Kidney (tissue), 13 donors: ENCODE measurements at regions not wholly inside any gene's neighbourhood (a gene's known extent, or its start where the extent isn't known, plus 50 kb on each side); places are given as distances from the start of the nearest gene placed in this dataset.

Experiments
- DNase-seq, 5 donors: peaks; one replicate each; pipeline ENCODE4 v3.0.0-alpha.2; 2013 to 2020
- FAIRE-seq: peaks from 2 replicates; lab custom pipeline; 2012; peaks lifted over from hg19 to GRCh38; lab: Jason Lieb, UNC
- H3K27ac ChIP-seq, 2 donors: one replicate each; pipeline ENCODE4 v1.7.0; 2013; ENCODE audit warnings: low read depth in 2 of 2, low read length in 2 of 2, inconsistent platforms in 1 of 2
- H3K27me3 ChIP-seq: one replicate; pipeline ENCODE4 v1.7.1; 2013; ENCODE audit warnings: low read length, inconsistent platforms; ENCODE audit not compliant: control insufficient read depth, insufficient read depth
- H3K36me3 ChIP-seq, 3 donors: one replicate each; pipeline versions ENCODE4 v1.7.0 to v1.7.1; 2013; ENCODE audit warnings: low read length in 3 of 3, control low read depth in 1 of 3, inconsistent platforms in 1 of 3; ENCODE audit not compliant: insufficient read depth in 3 of 3, control insufficient read depth in 2 of 3
- H3K4me1 ChIP-seq, 3 donors: one replicate each; pipeline versions ENCODE4 v1.7.0 to v1.7.1; 2013; ENCODE audit warnings: low read length in 3 of 3, inconsistent platforms in 1 of 3, low read depth in 1 of 3; ENCODE audit not compliant: control insufficient read depth in 2 of 3, insufficient read depth in 2 of 3
- H3K4me3 ChIP-seq, 3 donors: one replicate each; pipeline versions ENCODE4 v1.7.0 to v1.8.1; 2013; ENCODE audit warnings: low read length in 3 of 3, control low read depth in 1 of 3, inconsistent platforms in 1 of 3
- H3K9ac ChIP-seq, 3 donors: one replicate each; pipeline versions ENCODE4 v1.7.0 to v1.7.1; 2013; ENCODE audit warnings: low read length in 3 of 3, control low read depth in 1 of 3, inconsistent platforms in 1 of 3
- H3K9me3 ChIP-seq, 3 donors: one replicate each; pipeline versions ENCODE4 v1.7.0 to v1.7.1; 2013; ENCODE audit warnings: low read length in 3 of 3, control low read depth in 1 of 3, inconsistent platforms in 1 of 3; ENCODE audit not compliant: control insufficient read depth in 2 of 3, insufficient read depth in 1 of 3
- CTCF ChIP-seq: IDR thresholded peaks from 3 replicates; pipeline ENCODE4 v1.5.1; 2012; ENCODE audit warnings: mild to moderate bottlenecking, moderate library complexity, borderline replicate concordance; ENCODE audit not compliant: insufficient read depth; ENCODE audit errors: extremely low read depth
- intact Hi-C: fragments of 100-400 bp; cut with DNase I; formaldehyde crosslinking; loops from one replicate; pipeline ENCODE4 v1.11.1; 2022
- donor health status: control.
- donor health status: control.
- donor health status: control.
- donor health status: control.
- donor health status: control.
- donor health status: DM: yes; HTN: yes; CAD: no.
- donor health status: Normal renal cell carcinoma (clear cell type).

- Histone ChIP-seq H3K27ac (no peak overlapping the region), H3K4me3 (no peak overlapping the region), H3K9me3 (no peaks in the 10 kb centered on the region), H3K9ac (no peak overlapping the region), H3K4me1 (peaks cover 0 to 7% (median 2%) of the 10 kb centered on the region in 3 donors), H3K36me3 (no peaks in the 10 kb centered on the region), H3K27me3 (no peaks in the 10 kb centered on the region)
- DNase-seq (peak in 1 of 5 donors; percentile 21), FAIRE-seq (no peak)
- no peak for TF ChIP-seq CTCF
- intact Hi-C loops: loop anchor here (10.0 kb wide), 1 partner anchor 317 kb away; no protein-coding TSS in a partner anchor
These were observed 139.3 kb upstream of the ARHGAP5 start for GRCh38 chr14:31937730-31938346.

- no peak overlapping the region for H3K27ac ChIP-seq
- H3K36me3 ChIP-seq: no peaks in the 10 kb centered on the region
- FAIRE-seq (no peak), DNase-seq (no peak)
- peaks cover 0 to 7% (median 2%) of the 10 kb centered on the region in 3 donors for H3K4me1 ChIP-seq
- no peak overlapping the region for H3K9ac ChIP-seq
- no peaks in the 10 kb centered on the region for H3K9me3 ChIP-seq
- H3K27me3 ChIP-seq: no peaks in the 10 kb centered on the region
- H3K4me3 ChIP-seq: no peak overlapping the region
- no peak for TF ChIP-seq CTCF
- intact Hi-C loops: loop anchor here (10.0 kb wide), 1 partner anchor 315 kb away; no protein-coding TSS in a partner anchor
These were observed 137.2 kb upstream of the ARHGAP5 start for GRCh38 chr14:31939934-31940333.

- intact Hi-C loops: no loop called here
- Histone ChIP-seq H3K9me3 (no peaks in the 10 kb centered on the region), H3K9ac (no peak overlapping the region), H3K36me3 (no peaks in the 10 kb centered on the region), H3K4me3 (no peak overlapping the region), H3K27ac (no peak overlapping the region), H3K27me3 (no peaks in the 10 kb centered on the region), H3K4me1 (no peaks in the 10 kb centered on the region)
- TF ChIP-seq CTCF: no peak
- DNase-seq (no peak), FAIRE-seq (no peak)
These were observed 135.6 kb upstream of the ARHGAP5 start for GRCh38 chr14:31941487-31941886.
